B cell (primary cell): ENCODE measurements at regions not wholly inside any gene's neighbourhood (a gene's known extent, or its start where the extent isn't known, plus 50 kb on each side); places are given as distances from the start of the nearest gene placed in this dataset.

Experiments used
- ATAC-seq: fragments of 200-7000 bp; cut with Tn5 transposase; one replicate; pipeline ENCODE4 v1.10.0; 2021; ENCODE audit warnings: low read depth, mild to moderate bottlenecking, moderate number of reproducible peaks, moderate library complexity
- CTCF ChIA-PET: fragments of 350-600 bp; sonication (Branson Sonifier 250); formaldehyde crosslinking; loops from one replicate; lab custom pipeline; 2021; ENCODE audit warnings: antibody characterized with exemption, inconsistent platforms; lab: Charles Lee
- POLR2A ChIA-PET: fragments of 350-600 bp; sonication (Branson Sonifier 250); formaldehyde crosslinking; loops from one replicate; lab custom pipeline; 2021; ENCODE audit warnings: antibody characterized with exemption; lab: Charles Lee
- DNase-seq: peaks from one replicate; pipeline ENCODE4 v3.0.0; 2013
- H2AFZ ChIP-seq: 2 replicates; pipeline ENCODE4 v1.6.1; 2012; ENCODE audit warnings: mild to moderate bottlenecking, low read depth, low read length; ENCODE audit not compliant: insufficient read depth, poor library complexity, severe bottlenecking
- H3K27ac ChIP-seq, 2 donors: 1 replicate in 1 of 2; 2 replicates in 1 of 2; pipeline ENCODE4 v1.5.1; 2012 to 2013; ENCODE audit warnings: low read length in 2 of 2, mild to moderate bottlenecking in 2 of 2, moderate library complexity in 1 of 2
- H3K27me3 ChIP-seq, 4 experiments: fragments of 200-600 bp in 1 of 4; sonication (generic) in 1 of 4; replicated peaks in 1 of 4; 1 replicate in 2 of 4; 2 replicates in 2 of 4; pipeline versions ENCODE4 v1.6.1 to v1.7.0; 2013 to 2016; ENCODE audit warnings: low read length in 3 of 4, mild to moderate bottlenecking in 2 of 4, mixed read lengths in 1 of 4, moderate library complexity in 1 of 4; ENCODE audit not compliant: insufficient read depth in 4 of 4, control insufficient read depth in 3 of 4; ENCODE audit errors: control extremely low read depth in 1 of 4
- H3K36me3 ChIP-seq, 2 experiments: replicated peaks in 1 of 2; 1 replicate in 1 of 2; 2 replicates in 1 of 2; pipeline versions ENCODE4 v1.6.1 to v1.7.1; 2013; ENCODE audit warnings: low read length in 1 of 2; ENCODE audit not compliant: insufficient read depth in 2 of 2, control insufficient read depth in 1 of 2; ENCODE audit errors: control extremely low read depth in 1 of 2, extremely low read depth in 1 of 2
- H3K4me1 ChIP-seq, 2 donors: fragments of 200-600 bp in 1 of 2; sonication (generic) in 1 of 2; 1 replicate in 1 of 2; 2 replicates in 1 of 2; pipeline versions ENCODE4 v1.5.1 to v1.6.1; 2013 to 2017; ENCODE audit warnings: low read length in 2 of 2; ENCODE audit not compliant: control insufficient read depth in 2 of 2, insufficient read depth in 2 of 2
- H3K4me2 ChIP-seq: replicated peaks from 2 replicates; pipeline ENCODE3; 2012; ENCODE audit warnings: mild to moderate bottlenecking, low read depth, low read length; ENCODE audit not compliant: poor library complexity, severe bottlenecking
- H3K4me3 ChIP-seq, 5 experiments: fragments of 200-600 bp in 1 of 5; sonication (generic) in 1 of 5; 1 replicate in 3 of 5; 2 replicates in 2 of 5; pipeline versions ENCODE4 v1.5.1 to v1.7.0; 2011 to 2016; ENCODE audit warnings: low read length in 4 of 5, mild to moderate bottlenecking in 4 of 5, low read depth in 2 of 5, control low read depth in 1 of 5, moderate library complexity in 1 of 5; ENCODE audit not compliant: insufficient read depth in 1 of 5; ENCODE audit errors: control extremely low read depth in 1 of 5, extremely low read depth in 1 of 5
- H3K79me2 ChIP-seq: fragments of 200-600 bp; sonication (generic); one replicate; pipeline ENCODE4 v1.6.0; 2016; ENCODE audit warnings: low read length; ENCODE audit not compliant: control insufficient read depth, insufficient read depth
- H3K9ac ChIP-seq: fragments of 200-600 bp; sonication (generic); 2 replicates; pipeline ENCODE4 v1.6.1; 2017; ENCODE audit warnings: mild to moderate bottlenecking, low read length, moderate library complexity
- H3K9me3 ChIP-seq, 3 donors: one replicate each; pipeline versions ENCODE4 v1.6.1 to v1.7.1; 2013; ENCODE audit warnings: low read length in 2 of 3; ENCODE audit not compliant: control insufficient read depth in 2 of 3, insufficient read depth in 1 of 3; ENCODE audit errors: control extremely low read depth in 1 of 3
- H4K20me1 ChIP-seq: 2 replicates; pipeline ENCODE4 v1.6.0; 2012; ENCODE audit warnings: mild to moderate bottlenecking, low read length; ENCODE audit not compliant: insufficient read depth, control insufficient read depth, poor library complexity, severe bottlenecking
- H3K27ac Mint-ChIP-seq: one replicate; pipeline ENCODE4 v1.8.0; 2021; ENCODE audit warnings: mixed read lengths
- H3K27me3 Mint-ChIP-seq: one replicate; pipeline ENCODE4 v1.8.0; 2021; ENCODE audit warnings: mixed read lengths
- H3K4me1 Mint-ChIP-seq: one replicate; pipeline ENCODE4 v1.8.0; 2021; ENCODE audit warnings: mixed read lengths
- H3K4me3 Mint-ChIP-seq: one replicate; pipeline ENCODE4 v1.8.0; 2021; ENCODE audit warnings: mixed read lengths
- H3K9me3 Mint-ChIP-seq: one replicate; pipeline ENCODE4 v1.8.0; 2022; ENCODE audit warnings: mixed read lengths; ENCODE audit not compliant: insufficient read depth
- CTCF ChIP-seq: fragments of 200-600 bp; IDR thresholded peaks from one replicate; pipeline ENCODE4 v1.8.0; 2022; ENCODE audit warnings: antibody characterized with exemption, mild to moderate bottlenecking
- EZH2 ChIP-seq: IDR thresholded peaks from 2 replicates; pipeline ENCODE4 v1.6.1; 2012; ENCODE audit warnings: borderline replicate concordance, low read depth, mild to moderate bottlenecking, moderate library complexity, low read length; ENCODE audit not compliant: insufficient read depth, poor library complexity, severe bottlenecking
- WGBS: methylation state at CpG from one replicate; pipeline ENCODE4 v1.1.5; 2013; ENCODE audit warnings: missing lambda C conversion rate; ENCODE audit not compliant: insufficient coverage; 5-methylcytosine and 5-hydroxymethylcytosine counted together
- intact Hi-C: fragments of 100-400 bp; cut with micrococcal nuclease; formaldehyde crosslinking; loops from one replicate; pipeline ENCODE4 v1.10.0; 2022

DNA sequence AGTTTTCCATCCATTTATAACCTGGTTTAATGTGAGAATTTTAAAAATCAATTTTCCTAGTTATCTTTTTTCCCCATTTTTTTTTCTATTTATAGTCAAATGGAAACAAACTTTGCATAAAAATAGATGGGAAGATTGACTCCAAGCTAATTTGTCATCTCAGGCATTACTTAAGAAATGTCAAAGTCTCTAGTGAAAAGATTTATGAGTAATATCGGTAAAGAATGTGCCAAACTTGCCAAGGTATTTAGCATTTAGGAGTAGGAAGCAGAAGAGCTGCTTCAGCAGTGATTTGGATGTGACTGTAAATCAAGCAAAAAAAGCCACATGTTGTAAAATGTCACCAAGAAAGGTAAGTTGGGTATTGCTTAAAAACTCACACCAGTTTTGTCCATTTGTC, 108.6 kb downstream of the LACC1 start:
- Mint-ChIP-seq H3K4me1 (no peaks in the 10 kb centered on the region), H3K9me3 (no peaks in the 10 kb centered on the region), H3K27me3 (peaks cover 21% of the 10 kb centered on the region), H3K4me3 (no peak overlapping the region), H3K27ac (no peak overlapping the region)
- TF ChIP-seq CTCF (no peak), EZH2 (no peak)
- ATAC-seq (no peak), DNase-seq (no peak)
- peaks cover 0 to 6% (median 0%) of the 10 kb centered on the region in 4 experiments for H3K27me3 ChIP-seq
- WGBS: 100% methylated on average over 1 of the region's 1 CpG
- CTCF ChIA-PET: no interaction called here
- no peak overlapping the region for H3K9ac ChIP-seq
- no peak overlapping the region for H3K4me3 ChIP-seq
- intact Hi-C loops: no loop called here
- H4K20me1 ChIP-seq: no peaks in the 10 kb centered on the region
- POLR2A ChIA-PET: no interaction called here
- H2AFZ ChIP-seq: no peak overlapping the region
- no peaks in the 10 kb centered on the region for H3K36me3 ChIP-seq
- no peaks in the 10 kb centered on the region for H3K79me2 ChIP-seq
- H3K27ac ChIP-seq: no peak overlapping the region
- no peak overlapping the region for H3K4me2 ChIP-seq
- peaks cover 0 to 2% (median 0%) of the 10 kb centered on the region in 3 donors for H3K9me3 ChIP-seq
- H3K4me1 ChIP-seq: no peaks in the 10 kb centered on the region

- Histone ChIP-seq H2AFZ (no peak overlapping the region), H3K4me1 (no peaks in the 10 kb centered on the region), H3K36me3 (no peaks in the 10 kb centered on the region), H3K4me3 (no peak overlapping the region), H4K20me1 (no peaks in the 10 kb centered on the region), H3K27me3 (peaks cover 0 to 6% (median 0%) of the 10 kb centered on the region in 4 experiments), H3K9me3 (peaks cover 2 to 6% (median 4%) of the 10 kb centered on the region in 3 donors), H3K9ac (no peak overlapping the region), H3K27ac (no peak overlapping the region), H3K79me2 (no peaks in the 10 kb centered on the region), H3K4me2 (no peak overlapping the region)
- CTCF ChIA-PET: no interaction called here
- no peak overlapping the region for H3K27ac Mint-ChIP-seq
- no peak for DNase-seq
- H3K9me3 Mint-ChIP-seq: peaks cover 5% of the 10 kb centered on the region
- POLR2A ChIA-PET: no interaction called here
- intact Hi-C loops: no loop called here
- H3K4me1 Mint-ChIP-seq: no peaks in the 10 kb centered on the region
- H3K4me3 Mint-ChIP-seq: no peak overlapping the region
- no peak for ATAC-seq
- H3K27me3 Mint-ChIP-seq: peaks cover 17% of the 10 kb centered on the region
- TF ChIP-seq CTCF (no peak), EZH2 (no peak)
- 80% methylated on average over 2 of the region's 5 CpGs for WGBS
Measured at GRCh38 chr13:43990021-43990420, 110.3 kb downstream of the LACC1 start.
